ENCODE measurements at regions not wholly inside any gene's neighbourhood (a gene's known extent, or its start where the extent isn't known, plus 50 kb on each side); places are given as distances from the start of the nearest gene placed in this dataset.

DNA sequence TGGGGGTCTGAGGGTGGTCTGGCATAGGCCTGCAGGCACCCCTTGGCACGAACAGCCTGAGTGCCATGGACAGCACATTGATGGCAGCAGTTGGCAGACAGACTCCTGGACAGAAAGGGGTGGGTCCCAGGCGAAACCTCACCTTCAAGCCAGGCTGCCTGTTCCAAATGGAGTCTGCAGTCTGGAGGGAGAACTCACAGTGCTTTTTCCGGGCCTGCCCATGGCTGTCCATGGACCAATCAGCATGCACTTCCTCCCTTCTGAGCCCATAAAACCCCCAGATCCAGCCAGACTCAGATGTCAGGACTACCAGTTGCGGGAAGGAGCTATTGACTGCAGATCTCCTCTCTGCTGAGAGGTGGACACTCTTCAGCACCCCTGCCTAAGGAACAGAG is 694.6 kb upstream of the ACVR2A start:
- TF ChIP-seq, protein P1, sequence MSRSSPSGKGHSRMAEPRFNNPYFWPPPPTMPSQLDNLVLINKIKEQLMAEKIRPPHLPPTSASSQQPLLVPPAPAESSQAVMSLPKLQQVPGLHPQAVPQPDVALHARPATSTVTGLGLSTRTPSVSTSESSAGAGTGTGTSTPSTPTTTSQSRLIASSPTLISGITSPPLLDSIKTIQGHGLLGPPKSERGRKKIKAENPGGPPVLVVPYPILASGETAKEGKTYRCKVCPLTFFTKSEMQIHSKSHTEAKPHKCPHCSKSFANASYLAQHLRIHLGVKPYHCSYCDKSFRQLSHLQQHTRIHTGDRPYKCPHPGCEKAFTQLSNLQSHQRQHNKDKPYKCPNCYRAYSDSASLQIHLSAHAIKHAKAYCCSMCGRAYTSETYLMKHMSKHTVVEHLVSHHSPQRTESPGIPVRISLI (tag by site-specific recombination; IDR thresholded peaks at IDR 0.05), result no peak
- TF ChIP-seq, protein P2, sequence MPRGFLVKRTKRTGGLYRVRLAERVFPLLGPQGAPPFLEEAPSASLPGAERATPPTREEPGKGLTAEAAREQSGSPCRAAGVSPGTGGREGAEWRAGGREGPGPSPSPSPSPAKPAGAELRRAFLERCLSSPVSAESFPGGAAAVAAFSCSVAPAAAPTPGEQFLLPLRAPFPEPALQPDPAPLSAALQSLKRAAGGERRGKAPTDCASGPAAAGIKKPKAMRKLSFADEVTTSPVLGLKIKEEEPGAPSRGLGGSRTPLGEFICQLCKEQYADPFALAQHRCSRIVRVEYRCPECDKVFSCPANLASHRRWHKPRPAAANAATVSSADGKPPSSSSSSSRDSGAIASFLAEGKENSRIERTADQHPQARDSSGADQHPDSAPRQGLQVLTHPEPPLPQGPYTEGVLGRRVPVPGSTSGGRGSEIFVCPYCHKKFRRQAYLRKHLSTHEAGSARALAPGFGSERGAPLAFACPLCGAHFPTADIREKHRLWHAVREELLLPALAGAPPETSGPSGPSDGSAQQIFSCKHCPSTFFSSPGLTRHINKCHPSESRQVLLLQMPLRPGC (tag by site-specific recombination; IDR thresholded peaks at IDR 0.05), result no peak
- TF ChIP-seq GLI4 (tag by site-specific recombination; IDR thresholded peaks at IDR 0.05), result no peak
- no peak for TF ChIP-seq ZNF629 (tag by site-specific recombination; IDR thresholded peaks at IDR 0.05)
- TF ChIP-seq ZBTB1 (tag by site-specific recombination; IDR thresholded peaks at IDR 0.05), result no peak
- no peak for TF ChIP-seq ZNF777 (tag by site-specific recombination; IDR thresholded peaks at IDR 0.05; ENCODE audit: borderline replicate concordance)
- TF ChIP-seq ZNF658 (tag by site-specific recombination; IDR thresholded peaks at IDR 0.05), result no peak
- POLR2A ChIA-PET, result no interaction called here
- Histone ChIP-seq H3K27ac (ENCODE audit: extremely low read depth, low read depth, low read length) (no peak overlapping the region), H3K4me1 (ENCODE audit: control insufficient read depth, insufficient read depth, low read length) (no peaks in the 10 kb centered on the region), H3K4me3 (ENCODE audit: low read depth, low read length) (no peak overlapping the region), H3K36me3 (ENCODE audit: control insufficient read depth in 2 of 2, insufficient read depth in 1 of 2, low read length in 2 of 2) (no peaks in the 10 kb centered on the region), H3K9me3 (ENCODE audit: control insufficient read depth, insufficient read depth, low read depth, low read length) (no peaks in the 10 kb centered on the region)
- CTCF ChIA-PET, result no interaction called here

DNA sequence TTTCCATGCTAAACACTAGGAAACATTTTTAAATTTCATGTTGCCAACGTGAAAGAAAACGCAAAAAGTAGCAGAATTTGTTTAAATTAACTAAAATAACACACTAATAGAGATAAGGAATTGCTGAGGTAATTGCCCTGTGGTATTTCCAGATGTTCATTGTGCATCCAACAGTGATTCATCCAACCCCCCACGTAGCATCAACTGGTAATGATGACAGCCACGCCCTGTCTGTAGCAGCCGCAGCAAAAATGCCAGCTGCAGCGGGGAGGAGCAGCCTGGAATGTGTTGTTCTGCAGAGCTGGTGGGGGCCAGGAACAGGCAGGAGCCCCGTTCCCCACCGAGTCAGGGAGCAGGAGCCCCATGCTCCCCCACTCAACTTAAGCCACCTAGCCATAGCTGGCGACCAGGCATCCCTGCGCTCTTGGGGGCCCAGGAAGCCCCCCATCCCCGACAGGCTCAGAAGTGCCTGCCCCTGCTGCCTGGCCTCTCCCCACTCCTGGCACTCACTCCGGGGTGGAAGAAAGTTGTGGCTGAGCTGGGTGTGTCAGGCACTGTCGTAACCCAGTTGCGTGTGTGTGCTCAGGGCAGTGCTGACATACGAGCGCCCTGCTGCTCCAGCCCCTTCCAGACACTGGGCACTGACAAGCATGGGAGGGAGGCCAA is 695.1 kb upstream of the ACVR2A start:
- no peak overlapping the region for H3K4me3 ChIP-seq (ENCODE audit: low read depth, low read length)
- POLR2A ChIA-PET, result no interaction called here
- H3K4me1 ChIP-seq (ENCODE audit: control insufficient read depth, insufficient read depth, low read length), result no peaks in the 10 kb centered on the region
- TF ChIP-seq ZNF416 (tag by site-specific recombination; IDR thresholded peaks at IDR 0.05), result no peak
- peak; percentile 40; the same call in 1 of the 2 replicates for TF ChIP-seq GLIS1 (tag by site-specific recombination; IDR thresholded peaks at IDR 0.05)
- TF ChIP-seq ZNF121 (tag by site-specific recombination; IDR thresholded peaks at IDR 0.05), result no peak
- TF ChIP-seq, protein P3, sequence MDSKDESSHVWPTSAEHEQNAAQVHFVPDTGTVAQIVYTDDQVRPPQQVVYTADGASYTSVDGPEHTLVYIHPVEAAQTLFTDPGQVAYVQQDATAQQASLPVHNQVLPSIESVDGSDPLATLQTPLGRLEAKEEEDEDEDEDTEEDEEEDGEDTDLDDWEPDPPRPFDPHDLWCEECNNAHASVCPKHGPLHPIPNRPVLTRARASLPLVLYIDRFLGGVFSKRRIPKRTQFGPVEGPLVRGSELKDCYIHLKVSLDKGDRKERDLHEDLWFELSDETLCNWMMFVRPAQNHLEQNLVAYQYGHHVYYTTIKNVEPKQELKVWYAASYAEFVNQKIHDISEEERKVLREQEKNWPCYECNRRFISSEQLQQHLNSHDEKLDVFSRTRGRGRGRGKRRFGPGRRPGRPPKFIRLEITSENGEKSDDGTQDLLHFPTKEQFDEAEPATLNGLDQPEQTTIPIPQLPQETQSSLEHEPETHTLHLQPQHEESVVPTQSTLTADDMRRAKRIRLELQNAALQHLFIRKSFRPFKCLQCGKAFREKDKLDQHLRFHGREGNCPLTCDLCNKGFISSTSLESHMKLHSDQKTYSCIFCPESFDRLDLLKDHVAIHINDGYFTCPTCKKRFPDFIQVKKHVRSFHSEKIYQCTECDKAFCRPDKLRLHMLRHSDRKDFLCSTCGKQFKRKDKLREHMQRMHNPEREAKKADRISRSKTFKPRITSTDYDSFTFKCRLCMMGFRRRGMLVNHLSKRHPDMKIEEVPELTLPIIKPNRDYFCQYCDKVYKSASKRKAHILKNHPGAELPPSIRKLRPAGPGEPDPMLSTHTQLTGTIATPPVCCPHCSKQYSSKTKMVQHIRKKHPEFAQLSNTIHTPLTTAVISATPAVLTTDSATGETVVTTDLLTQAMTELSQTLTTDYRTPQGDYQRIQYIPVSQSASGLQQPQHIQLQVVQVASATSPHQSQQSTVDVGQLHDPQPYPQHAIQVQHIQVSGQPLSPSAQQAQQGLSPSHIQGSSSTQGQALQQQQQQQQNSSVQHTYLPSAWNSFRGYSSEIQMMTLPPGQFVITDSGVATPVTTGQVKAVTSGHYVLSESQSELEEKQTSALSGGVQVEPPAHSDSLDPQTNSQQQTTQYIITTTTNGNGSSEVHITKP (tag by site-specific recombination; IDR thresholded peaks at IDR 0.05), result 0 out of 2 replicates have a peak, but pooled peaks have one; percentile 16
- peak; percentile 27; the same call in 1 of the 2 replicates for TF ChIP-seq KLF1 (tag by site-specific recombination; IDR thresholded peaks at IDR 0.05)
- TF ChIP-seq ZFP3 (tag by site-specific recombination; IDR thresholded peaks at IDR 0.05; ENCODE audit: low read depth), result no peak
- no peak overlapping the region for H3K27ac ChIP-seq (ENCODE audit: extremely low read depth, low read depth, low read length)
- H3K9me3 ChIP-seq (ENCODE audit: control insufficient read depth, insufficient read depth, low read depth, low read length), result no peaks in the 10 kb centered on the region
- H3K36me3 ChIP-seq (ENCODE audit: control insufficient read depth in 2 of 2, insufficient read depth in 1 of 2, low read length in 2 of 2), result no peaks in the 10 kb centered on the region
- CTCF ChIA-PET, result interaction anchor here (0.6 kb wide), 1 partner anchor 52 kb away, joined by 3 read pairs; no protein-coding TSS in a partner anchor

DNA sequence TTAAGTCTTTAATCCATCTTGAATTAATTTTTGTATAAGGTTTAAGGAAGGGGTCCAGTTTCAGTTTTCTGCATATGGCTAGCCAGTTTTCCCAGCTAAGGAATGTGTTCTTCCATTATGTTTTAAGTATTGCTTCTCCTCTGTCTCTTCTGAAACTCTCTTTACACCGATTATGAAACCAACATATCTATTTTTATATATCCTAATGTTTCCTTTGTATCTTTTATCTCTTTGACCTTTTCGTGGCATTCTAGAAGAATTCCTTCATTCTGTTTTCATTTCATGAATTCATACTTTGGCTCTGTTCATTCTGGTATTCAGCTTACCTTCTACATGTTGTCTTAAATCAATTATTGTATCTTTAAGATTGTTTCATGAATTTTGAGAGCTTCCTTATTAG is 697.0 kb upstream of the ACVR2A start:
- Histone ChIP-seq H3K36me3 (ENCODE audit: control insufficient read depth in 2 of 2, insufficient read depth in 1 of 2, low read length in 2 of 2) (no peaks in the 10 kb centered on the region), H3K4me1 (ENCODE audit: control insufficient read depth, insufficient read depth, low read length) (no peaks in the 10 kb centered on the region), H3K4me3 (ENCODE audit: low read depth, low read length) (no peak overlapping the region), H3K9me3 (ENCODE audit: control insufficient read depth, insufficient read depth, low read depth, low read length) (no peaks in the 10 kb centered on the region), H3K27ac (ENCODE audit: extremely low read depth, low read depth, low read length) (no peak overlapping the region)
- POLR2A ChIA-PET, result no interaction called here
- CTCF ChIA-PET, result no interaction called here
- TF ChIP-seq ZNF366 (tag by site-specific recombination; conservative IDR thresholded peaks at IDR 0.05) (no peak), ZNF707 (tag by site-specific recombination; IDR thresholded peaks at IDR 0.05) (no peak), ZBTB17 (tag by site-specific recombination; IDR thresholded peaks at IDR 0.05) (no peak), ZNF114 (tag by site-specific recombination; IDR thresholded peaks at IDR 0.05) (no peak)
- TF ChIP-seq, protein P4, sequence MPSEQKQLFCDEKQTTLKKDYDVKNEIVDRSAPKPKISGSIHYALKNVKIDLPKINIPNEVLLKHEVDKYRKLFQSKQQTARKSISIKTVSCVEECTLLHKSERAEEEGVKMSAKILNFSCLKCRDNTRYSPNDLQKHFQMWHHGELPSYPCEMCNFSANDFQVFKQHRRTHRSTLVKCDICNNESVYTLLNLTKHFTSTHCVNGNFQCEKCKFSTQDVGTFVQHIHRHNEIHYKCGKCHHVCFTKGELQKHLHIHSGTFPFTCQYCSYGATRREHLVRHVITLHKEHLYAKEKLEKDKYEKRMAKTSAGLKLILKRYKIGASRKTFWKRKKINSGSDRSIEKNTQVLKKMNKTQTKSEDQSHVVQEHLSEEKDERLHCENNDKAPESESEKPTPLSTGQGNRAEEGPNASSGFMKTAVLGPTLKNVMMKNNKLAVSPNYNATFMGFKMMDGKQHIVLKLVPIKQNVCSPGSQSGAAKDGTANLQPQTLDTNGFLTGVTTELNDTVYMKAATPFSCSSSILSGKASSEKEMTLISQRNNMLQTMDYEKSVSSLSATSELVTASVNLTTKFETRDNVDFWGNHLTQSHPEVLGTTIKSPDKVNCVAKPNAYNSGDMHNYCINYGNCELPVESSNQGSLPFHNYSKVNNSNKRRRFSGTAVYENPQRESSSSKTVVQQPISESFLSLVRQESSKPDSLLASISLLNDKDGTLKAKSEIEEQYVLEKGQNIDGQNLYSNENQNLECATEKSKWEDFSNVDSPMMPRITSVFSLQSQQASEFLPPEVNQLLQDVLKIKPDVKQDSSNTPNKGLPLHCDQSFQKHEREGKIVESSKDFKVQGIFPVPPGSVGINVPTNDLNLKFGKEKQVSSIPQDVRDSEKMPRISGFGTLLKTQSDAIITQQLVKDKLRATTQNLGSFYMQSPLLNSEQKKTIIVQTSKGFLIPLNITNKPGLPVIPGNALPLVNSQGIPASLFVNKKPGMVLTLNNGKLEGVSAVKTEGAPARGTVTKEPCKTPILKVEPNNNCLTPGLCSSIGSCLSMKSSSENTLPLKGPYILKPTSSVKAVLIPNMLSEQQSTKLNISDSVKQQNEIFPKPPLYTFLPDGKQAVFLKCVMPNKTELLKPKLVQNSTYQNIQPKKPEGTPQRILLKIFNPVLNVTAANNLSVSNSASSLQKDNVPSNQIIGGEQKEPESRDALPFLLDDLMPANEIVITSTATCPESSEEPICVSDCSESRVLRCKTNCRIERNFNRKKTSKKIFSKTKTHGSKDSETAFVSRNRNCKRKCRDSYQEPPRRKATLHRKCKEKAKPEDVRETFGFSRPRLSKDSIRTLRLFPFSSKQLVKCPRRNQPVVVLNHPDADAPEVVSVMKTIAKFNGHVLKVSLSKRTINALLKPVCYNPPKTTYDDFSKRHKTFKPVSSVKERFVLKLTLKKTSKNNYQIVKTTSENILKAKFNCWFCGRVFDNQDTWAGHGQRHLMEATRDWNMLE (tag by site-specific recombination; conservative IDR thresholded peaks at IDR 0.05; ENCODE audit: low read depth), result no peak
- TF ChIP-seq, protein P5, sequence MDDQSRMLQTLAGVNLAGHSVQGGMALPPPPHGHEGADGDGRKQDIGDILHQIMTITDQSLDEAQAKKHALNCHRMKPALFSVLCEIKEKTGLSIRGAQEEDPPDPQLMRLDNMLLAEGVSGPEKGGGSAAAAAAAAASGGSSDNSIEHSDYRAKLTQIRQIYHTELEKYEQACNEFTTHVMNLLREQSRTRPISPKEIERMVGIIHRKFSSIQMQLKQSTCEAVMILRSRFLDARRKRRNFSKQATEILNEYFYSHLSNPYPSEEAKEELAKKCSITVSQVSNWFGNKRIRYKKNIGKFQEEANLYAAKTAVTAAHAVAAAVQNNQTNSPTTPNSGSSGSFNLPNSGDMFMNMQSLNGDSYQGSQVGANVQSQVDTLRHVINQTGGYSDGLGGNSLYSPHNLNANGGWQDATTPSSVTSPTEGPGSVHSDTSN (CRISPR knock-in tag; IDR thresholded peaks at IDR 0.05), result no peak

Data from HEK293 (cell line).